WTC11 (cell line): ENCODE measurements at regions not wholly inside any gene's neighbourhood (a gene's known extent, or its start where the extent isn't known, plus 50 kb on each side); places are given as distances from the start of the nearest gene placed in this dataset.
A peak's percentile ranks its signal among the peaks of the same experiment; 100 is the strongest.

Source experiments
- ATAC-seq: fragments of 200-7000 bp; cut with Tn5 transposase; 2 replicates; pipeline ENCODE4 v1.10.0; 2021; ENCODE audit warnings: mild to moderate bottlenecking, moderate library complexity
- CTCF ChIA-PET: fragments of 300-600 bp; sonication (Branson Sonifier 250); formaldehyde crosslinking; loops from one replicate; lab custom pipeline; 2021; ENCODE audit warnings: antibody characterized with exemption; lab: Charles Lee
- POLR2A ChIA-PET: fragments of 350-600 bp; sonication (Branson Sonifier 250); formaldehyde crosslinking; loops from one replicate; lab custom pipeline; 2021; ENCODE audit warnings: antibody characterized with exemption; lab: Charles Lee
- DNase-seq: peaks from one replicate; pipeline ENCODE4 v3.0.0; 2021; ENCODE audit warnings: low spot score
- H3K27ac Mint-ChIP-seq: 2 replicates; pipeline ENCODE4 v1.8.0; 2021; ENCODE audit warnings: mixed read lengths
- H3K27me3 Mint-ChIP-seq: 2 replicates; pipeline ENCODE4 v1.8.0; 2021; ENCODE audit warnings: low read depth, mild to moderate bottlenecking, moderate library complexity, mixed read lengths
- H3K36me3 Mint-ChIP-seq: 2 replicates; pipeline ENCODE4 v1.8.0; 2021; ENCODE audit warnings: mixed read lengths
- H3K4me1 Mint-ChIP-seq: 2 replicates; pipeline ENCODE4 v1.8.0; 2022; ENCODE audit warnings: mixed read lengths
- H3K4me3 Mint-ChIP-seq: 2 replicates; pipeline ENCODE4 v1.8.0; 2021; ENCODE audit warnings: mild to moderate bottlenecking, moderate library complexity, mixed read lengths
- H3K9me3 Mint-ChIP-seq: 2 replicates; pipeline ENCODE4 v1.8.0; 2021; ENCODE audit warnings: mixed read lengths
- AFF4 ChIP-seq: sonication (generic); formaldehyde crosslinking; IDR thresholded peaks from 2 replicates; pipeline ENCODE4 v1.8.1; 2023; ENCODE audit warnings: mild to moderate bottlenecking, missing genetic modification reagents, borderline replicate concordance
- CDX4 ChIP-seq: fragments of 250-450 bp; sonication (Bioruptor Pico); IDR thresholded peaks from 2 replicates; pipeline ENCODE4 v1.9.0; 2021; ENCODE audit warnings: moderate library complexity, mild to moderate bottlenecking, inconsistent platforms, borderline replicate concordance
- E2F1 ChIP-seq: sonication (generic); formaldehyde crosslinking; IDR thresholded peaks from 2 replicates; pipeline ENCODE4 v1.8.0; 2022; ENCODE audit warnings: mild to moderate bottlenecking, missing genetic modification reagents
- E2F4 ChIP-seq: sonication (generic); formaldehyde crosslinking; IDR thresholded peaks from 2 replicates; pipeline ENCODE4 v1.8.1; 2022; ENCODE audit warnings: low read depth, mild to moderate bottlenecking, moderate library complexity, missing genetic modification reagents, borderline replicate concordance
- ELF4 ChIP-seq: sonication (generic); formaldehyde crosslinking; IDR thresholded peaks from 2 replicates; pipeline ENCODE4 v1.8.1; 2022; ENCODE audit warnings: low read depth, mild to moderate bottlenecking, moderate library complexity, missing genetic modification reagents
- EMX1 ChIP-seq: fragments of 250-450 bp; sonication (Bioruptor Pico); IDR thresholded peaks from 2 replicates; pipeline ENCODE4 v1.8.0; 2021; ENCODE audit warnings: mild to moderate bottlenecking
- FOXK1 ChIP-seq: sonication (generic); formaldehyde crosslinking; IDR thresholded peaks from 2 replicates; pipeline ENCODE4 v1.8.0; 2022; ENCODE audit warnings: mild to moderate bottlenecking, moderate library complexity, missing genetic modification reagents
- GTF2I ChIP-seq: fragments of 250-450 bp; sonication (Bioruptor Pico); conservative IDR thresholded peaks from 2 replicates; pipeline ENCODE4 v1.4.0; 2021; ENCODE audit warnings: mild to moderate bottlenecking
- IRF1 ChIP-seq: sonication (generic); formaldehyde crosslinking; IDR thresholded peaks from 2 replicates; pipeline ENCODE4 v1.8.0; 2023; ENCODE audit warnings: missing genetic modification reagents
- KAT7 ChIP-seq: sonication (generic); formaldehyde crosslinking; IDR thresholded peaks from 2 replicates; pipeline ENCODE4 v1.8.1; 2023; ENCODE audit warnings: missing genetic modification reagents, mild to moderate bottlenecking, borderline replicate concordance
- NFE2L1 ChIP-seq: sonication (generic); formaldehyde crosslinking; IDR thresholded peaks from 2 replicates; pipeline ENCODE4 v1.8.1; 2023; ENCODE audit warnings: missing genetic modification reagents
- NFYB ChIP-seq: sonication (generic); formaldehyde crosslinking; conservative IDR thresholded peaks from 2 replicates; pipeline ENCODE4 v1.8.0; 2022; ENCODE audit warnings: low read depth, missing genetic modification reagents
- NR2C2 ChIP-seq: sonication (generic); formaldehyde crosslinking; IDR thresholded peaks from 2 replicates; pipeline ENCODE4 v1.8.0; 2022; ENCODE audit warnings: mild to moderate bottlenecking, missing genetic modification reagents
- USF2 ChIP-seq: sonication (generic); formaldehyde crosslinking; IDR thresholded peaks from 2 replicates; pipeline ENCODE4 v1.8.1; 2023; ENCODE audit warnings: mild to moderate bottlenecking, missing genetic modification reagents, moderate library complexity
- ZNF121 ChIP-seq: sonication (generic); formaldehyde crosslinking; IDR thresholded peaks from 2 replicates; pipeline ENCODE4 v1.8.0; 2023; ENCODE audit warnings: missing genetic modification reagents
- ZNF138 ChIP-seq: sonication (generic); formaldehyde crosslinking; conservative IDR thresholded peaks from 2 replicates; pipeline ENCODE4 v1.8.1; 2022; ENCODE audit warnings: mild to moderate bottlenecking, moderate library complexity, missing genetic modification reagents
- ZNF232 ChIP-seq: sonication (generic); formaldehyde crosslinking; IDR thresholded peaks from 2 replicates; pipeline ENCODE4 v1.8.0; 2022; ENCODE audit warnings: mild to moderate bottlenecking, missing genetic modification reagents
- ZNF423 ChIP-seq: fragments of 250-450 bp; sonication (Bioruptor Pico); IDR thresholded peaks from 2 replicates; pipeline ENCODE4 v2.1.2; 2022; ENCODE audit warnings: mild to moderate bottlenecking, moderate library complexity
- ZNF425 ChIP-seq: fragments of 250-450 bp; sonication (Bioruptor Pico); conservative IDR thresholded peaks from 2 replicates; pipeline ENCODE4 v1.9.0; 2021; ENCODE audit warnings: mild to moderate bottlenecking
- ZNF512 ChIP-seq: sonication (generic); formaldehyde crosslinking; IDR thresholded peaks from 2 replicates; pipeline ENCODE4 v1.8.1; 2022; ENCODE audit warnings: missing genetic modification reagents, borderline replicate concordance
- ZNF671 ChIP-seq: fragments of 250-450 bp; sonication (Bioruptor Pico); IDR thresholded peaks from 2 replicates; pipeline ENCODE4 v1.8.0; 2021; ENCODE audit warnings: mild to moderate bottlenecking

GRCh38 chr7:84495128-84495527, 300.5 kb upstream of the SEMA3A start:
- no peak overlapping the region for H3K4me3 Mint-ChIP-seq
- POLR2A ChIA-PET: no interaction called here
- ATAC-seq (no peak), DNase-seq (no peak)
- CTCF ChIA-PET: no interaction called here
- no peak for TF ChIP-seq NR2C2 (CRISPR knock-in tag)
- TF ChIP-seq ELF4 (CRISPR knock-in tag): no peak
- no peak for TF ChIP-seq NFE2L1 (CRISPR knock-in tag)
- no peaks in the 10 kb centered on the region for H3K36me3 Mint-ChIP-seq
- H3K27ac Mint-ChIP-seq: no peak overlapping the region
- H3K9me3 Mint-ChIP-seq: no peaks in the 10 kb centered on the region
- H3K4me1 Mint-ChIP-seq: no peaks in the 10 kb centered on the region; the same call in 1 of the 2 replicates
- H3K27me3 Mint-ChIP-seq: no peaks in the 10 kb centered on the region

- TF ChIP-seq NFYB (CRISPR knock-in tag) (no peak), GTF2I (no peak), ZNF121 (CRISPR knock-in tag) (no peak), IRF1 (CRISPR knock-in tag) (no peak), CDX4 (CRISPR knock-in tag) (no peak), ZNF232 (CRISPR knock-in tag) (no peak), USF2 (CRISPR knock-in tag) (no peak), ZNF425 (CRISPR knock-in tag) (no peak), ZNF423 (CRISPR knock-in tag) (no peak), ZNF512 (CRISPR knock-in tag) (no peak), FOXK1 (CRISPR knock-in tag) (no peak), AFF4 (CRISPR knock-in tag) (no peak), EMX1 (CRISPR knock-in tag) (no peak), KAT7 (CRISPR knock-in tag) (no peak), E2F4 (CRISPR knock-in tag) (no peak), ZNF138 (CRISPR knock-in tag) (no peak), E2F1 (CRISPR knock-in tag) (no peak), ZNF671 (CRISPR knock-in tag) (no peak)
- Mint-ChIP-seq H3K27ac (peak overlapping the region; percentile 9; the same call in 1 of the 2 replicates), H3K4me1 (peaks cover 4% of the 10 kb centered on the region), H3K9me3 (no peaks in the 10 kb centered on the region), H3K27me3 (no peaks in the 10 kb centered on the region), H3K36me3 (no peaks in the 10 kb centered on the region), H3K4me3 (no peak overlapping the region)
- ChIA-PET CTCF (interaction anchor here (0.7 kb wide), 1 partner anchor 484 kb away, joined by 3 read pairs; no protein-coding TSS in a partner anchor), POLR2A (no interaction called here)
- DNase-seq: no peak
- ATAC-seq: peak; percentile 61
These were observed 297.8 kb upstream of the SEMA3A start for GRCh38 chr7:84492098-84493034.
